HG02571 (cell line): ENCODE measurements at regions not wholly inside any gene's neighbourhood (a gene's known extent, or its start where the extent isn't known, plus 50 kb on each side); places are given as distances from the start of the nearest gene placed in this dataset.
A peak's percentile ranks its signal among the peaks of the same experiment; 100 is the strongest.
"Not testable (repeated sequence)": the region's sequence is repeated elsewhere in the genome, so short reads cannot be mapped to it uniquely, and the experiment has no call there.

Source experiments
- ATAC-seq: cut with Tn5 transposase; IDR thresholded peaks from one replicate; pipeline ENCODE4 v1.9.1; 2021; ENCODE audit warnings: mild to moderate bottlenecking, moderate library complexity; ENCODE audit not compliant: unreplicated experiment

DNA sequence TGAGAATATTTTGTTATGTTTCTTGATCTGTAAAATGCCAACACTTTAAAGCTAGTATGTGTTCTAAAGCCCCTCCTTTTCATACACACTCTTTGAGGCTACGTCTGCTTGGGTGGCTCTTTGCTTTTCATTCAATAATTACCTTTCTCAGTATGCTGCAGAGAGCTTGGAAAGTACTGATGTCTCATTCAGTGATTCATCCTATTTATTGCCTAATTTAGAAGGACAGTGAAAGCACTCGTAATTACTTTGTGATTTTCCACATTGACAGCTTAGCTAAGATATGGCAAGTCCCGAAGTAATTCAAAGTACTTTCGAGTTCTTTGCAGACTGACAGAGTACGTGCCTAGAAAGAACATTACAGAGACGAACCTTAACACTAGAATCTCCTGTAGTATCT is 57.2 kb downstream of the BMP15 start:
- ATAC-seq: no peak

DNA sequence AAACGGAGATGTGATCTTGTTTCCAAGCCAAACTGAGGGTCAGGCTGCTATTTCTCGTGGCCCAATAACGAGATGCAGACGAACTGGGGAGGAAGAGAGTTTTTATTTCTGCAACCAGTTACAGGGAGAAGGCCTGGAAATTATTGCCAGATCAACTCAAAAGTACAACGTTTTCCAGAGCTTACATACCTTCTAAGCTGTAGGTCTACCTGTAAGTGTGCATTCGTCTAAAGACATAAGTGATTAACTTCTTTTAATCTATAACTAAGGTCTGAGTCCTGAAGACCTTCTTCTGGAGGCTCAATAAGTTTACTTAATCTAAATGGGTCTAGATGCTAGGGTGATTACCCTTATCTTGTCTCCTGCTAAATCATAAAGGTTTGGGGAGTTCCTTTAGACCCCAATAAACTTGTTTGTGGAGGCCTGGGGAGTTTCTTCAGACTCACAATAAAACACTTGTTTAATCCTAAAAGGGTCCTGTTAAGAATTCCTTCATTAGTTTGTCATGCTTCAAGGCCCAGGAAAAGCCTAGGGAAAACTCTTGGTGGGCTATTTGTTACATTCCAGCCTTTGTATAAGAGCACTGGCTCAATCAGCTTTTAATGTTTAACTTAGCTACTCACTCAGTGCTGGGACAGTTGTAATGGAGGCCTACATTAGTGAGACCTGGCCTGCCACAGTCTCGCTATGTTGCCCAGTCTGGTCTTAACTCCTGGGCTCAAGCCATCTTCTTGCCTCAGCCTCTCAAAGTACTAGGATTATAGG is 58.5 kb downstream of the BMP15 start:
- not testable (repeated sequence) for ATAC-seq

DNA sequence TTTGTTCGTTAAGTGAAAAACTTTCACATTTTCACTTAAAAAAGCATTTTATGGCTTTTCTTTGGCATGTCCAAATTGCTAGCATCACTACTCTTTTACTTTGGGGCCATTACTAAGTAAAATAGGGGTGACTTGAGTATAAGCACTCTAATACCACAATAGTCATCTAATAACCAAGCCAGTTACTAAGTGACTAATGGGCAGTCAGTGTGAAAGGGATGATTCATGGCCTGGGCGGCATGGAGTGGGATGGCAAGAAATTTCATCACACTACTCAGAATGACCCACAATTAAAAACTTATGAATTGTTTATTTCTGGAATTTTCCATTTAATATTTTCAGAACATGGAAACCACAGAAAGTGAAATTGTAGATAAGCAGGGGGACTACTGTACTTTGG is 60.9 kb downstream of the BMP15 start:
- ATAC-seq: no peak

DNA sequence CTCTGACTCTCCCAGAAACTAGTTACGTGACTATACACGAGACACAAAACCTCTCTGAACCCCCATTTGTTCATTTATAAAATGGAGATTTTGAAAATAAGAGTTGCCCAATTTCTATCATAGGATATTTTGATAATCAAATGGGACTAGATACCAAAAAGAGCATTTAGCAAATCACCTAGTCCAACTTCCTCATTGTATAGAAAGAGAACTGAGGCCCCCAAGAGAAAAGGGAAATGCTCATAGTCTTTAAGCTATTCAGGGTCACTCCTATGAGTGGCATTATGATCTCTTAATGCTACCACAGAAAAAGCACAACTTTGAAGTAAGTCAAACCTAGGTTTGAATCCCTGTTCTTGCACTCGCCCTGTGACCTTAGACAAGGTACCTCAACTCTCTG is 62.7 kb downstream of the BMP15 start:
- ATAC-seq: no peak

DNA sequence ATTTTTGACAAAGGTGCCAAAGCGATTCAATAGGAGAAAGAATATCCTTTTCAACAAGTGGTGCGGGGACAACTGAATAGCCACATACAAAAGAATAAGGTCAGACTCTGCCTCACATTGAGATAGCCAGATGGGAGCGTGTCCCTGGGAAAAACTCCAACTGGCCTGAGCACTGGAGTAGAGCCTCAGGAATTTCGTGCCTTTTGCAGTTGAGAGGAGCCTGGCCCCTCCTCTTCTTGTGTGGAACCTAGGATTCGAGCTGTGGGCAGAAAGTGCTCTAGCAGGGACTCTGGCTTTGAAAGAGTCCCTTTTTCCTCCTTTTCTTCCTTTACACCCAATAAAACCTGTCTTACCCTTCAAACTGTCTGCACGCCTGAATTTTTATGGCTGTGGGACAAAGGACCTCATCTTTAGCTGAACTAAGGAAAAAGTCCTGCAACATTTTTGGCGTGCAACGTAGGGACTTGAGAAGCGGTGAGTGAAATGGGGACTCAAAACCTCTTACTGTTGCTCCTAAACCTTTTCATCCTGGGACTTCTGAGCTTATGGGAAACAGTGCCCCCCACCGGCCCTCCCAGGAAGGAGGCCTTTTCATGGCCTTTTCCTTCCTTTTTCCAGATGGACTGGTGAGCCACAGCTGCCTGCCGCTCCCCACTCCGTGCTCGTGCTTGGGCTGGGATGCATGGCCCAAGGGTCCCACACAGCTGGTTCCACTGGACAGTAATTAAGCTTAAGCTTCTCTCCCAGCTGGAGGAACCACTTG is 68.6 kb downstream of the BMP15 start:
- ATAC-seq: no peak

DNA sequence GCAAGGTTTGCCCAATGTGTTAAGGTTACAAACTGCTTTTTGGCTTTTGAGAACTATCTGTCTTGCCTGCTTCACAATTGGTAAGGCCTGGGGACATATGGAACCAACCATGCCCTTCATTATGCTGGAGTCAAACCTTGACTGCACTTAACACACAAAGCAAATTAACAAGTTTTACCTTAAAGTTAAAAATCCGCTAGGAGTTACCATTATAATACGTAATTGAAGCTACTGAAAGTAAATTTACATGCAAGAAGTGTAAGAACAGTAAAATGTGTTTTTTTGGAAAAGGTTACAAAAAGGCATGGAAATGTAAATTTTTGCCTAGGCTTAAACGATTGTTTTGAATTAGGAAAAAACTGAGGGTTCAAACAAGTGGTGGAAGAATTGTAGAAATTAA is 69.7 kb downstream of the BMP15 start:
- ATAC-seq: no peak

DNA sequence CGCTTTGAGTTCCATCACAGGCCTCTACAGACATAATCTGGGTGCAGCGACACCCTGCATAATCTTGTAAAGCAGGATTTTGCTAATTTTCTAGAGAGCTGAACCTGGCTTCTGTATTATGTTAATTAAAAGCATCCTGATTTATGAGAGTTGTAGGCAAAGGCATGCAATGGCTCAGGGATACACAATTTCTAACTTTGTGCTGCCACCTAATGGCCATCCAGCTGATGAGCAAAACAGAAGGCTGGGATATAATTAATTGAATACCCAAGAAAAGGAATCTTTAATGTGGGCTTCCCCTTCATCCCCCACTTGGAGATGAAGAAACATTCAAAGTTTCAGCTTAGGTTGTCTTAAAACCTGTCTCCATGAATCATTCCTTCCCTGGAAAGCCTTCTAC is 78.1 kb downstream of the BMP15 start:
- ATAC-seq: no peak

DNA sequence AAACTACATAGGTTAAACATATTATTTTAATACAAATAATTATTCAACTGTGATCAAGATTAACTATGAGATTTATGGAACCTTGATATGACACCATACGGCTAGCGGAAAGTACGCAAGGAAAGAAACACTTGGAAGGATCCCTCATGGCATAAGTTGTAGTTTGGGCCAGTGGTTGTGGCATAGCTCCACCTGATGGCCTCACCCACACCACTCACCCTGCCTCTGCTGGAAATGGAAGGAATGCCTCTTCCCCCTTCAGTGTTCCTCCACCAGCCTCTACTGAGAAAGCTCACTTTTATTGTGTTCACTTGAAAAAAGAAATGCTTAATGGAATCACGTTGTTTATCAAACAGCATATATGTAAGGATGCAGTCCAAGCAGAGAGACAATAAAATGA is 86.4 kb downstream of the BMP15 start:
- ATAC-seq: no peak

DNA sequence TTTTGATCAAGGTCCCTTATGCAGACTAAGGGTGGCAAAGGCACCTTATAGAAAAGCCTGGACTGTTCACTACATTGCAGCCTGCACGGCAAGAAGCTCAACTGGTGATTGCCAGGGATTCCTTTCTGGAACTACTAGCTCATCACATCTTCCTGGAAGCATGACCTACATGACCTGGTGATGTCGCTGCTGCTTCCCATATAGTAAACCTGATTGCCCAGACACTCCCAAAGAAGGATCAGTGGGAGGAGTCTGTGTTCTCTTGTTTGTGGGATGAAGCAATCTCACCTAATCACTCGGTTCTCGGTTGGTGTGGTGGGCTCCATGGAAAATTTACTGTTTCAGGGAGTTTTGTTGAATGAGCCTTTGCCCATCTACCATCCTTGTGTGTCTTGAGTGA is 89.8 kb downstream of the BMP15 start:
- ATAC-seq: not testable (repeated sequence)

DNA sequence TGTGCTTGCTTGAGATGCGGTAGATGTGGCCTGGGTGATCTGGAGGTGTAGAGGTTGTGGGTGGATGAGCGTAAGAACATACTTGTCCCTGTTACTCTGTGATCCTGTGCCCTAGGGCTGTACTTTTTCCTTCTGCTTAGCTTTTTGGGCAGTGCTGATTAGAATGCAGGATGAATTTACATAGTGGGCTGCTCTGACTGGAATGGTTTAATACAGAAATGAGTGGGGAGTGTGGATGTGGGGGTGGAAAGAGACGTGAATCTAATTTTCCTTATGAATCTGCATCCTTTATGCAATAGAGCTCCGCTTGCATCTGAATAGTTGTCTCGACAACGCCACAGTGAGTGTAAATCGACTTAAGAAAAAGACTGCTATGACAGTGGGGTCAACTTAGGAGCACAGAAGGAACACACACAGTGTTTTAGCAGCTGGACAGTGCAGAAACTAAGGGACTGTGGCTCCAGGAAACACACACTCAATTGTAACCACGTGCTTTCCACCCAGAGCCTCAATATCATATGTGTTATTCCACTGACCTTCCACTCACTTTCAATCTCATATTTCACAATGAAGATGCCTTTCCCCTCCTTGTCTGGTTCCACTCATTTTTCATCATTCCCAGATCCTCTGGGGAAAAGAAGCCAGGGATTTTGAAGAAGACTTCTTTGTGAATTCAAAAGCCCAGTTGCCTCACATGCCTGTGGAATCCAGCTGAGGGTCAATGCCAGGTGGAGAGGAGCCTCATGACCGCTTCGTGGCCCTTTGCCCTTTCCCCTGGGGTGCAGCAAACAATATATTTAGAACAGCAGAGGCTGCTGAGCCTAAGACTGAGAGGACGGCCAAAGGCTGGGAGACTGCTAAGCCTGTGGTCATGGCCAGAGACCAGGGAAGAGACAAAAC is 91.4 kb downstream of the BMP15 start:
- ATAC-seq: not testable (repeated sequence)

DNA sequence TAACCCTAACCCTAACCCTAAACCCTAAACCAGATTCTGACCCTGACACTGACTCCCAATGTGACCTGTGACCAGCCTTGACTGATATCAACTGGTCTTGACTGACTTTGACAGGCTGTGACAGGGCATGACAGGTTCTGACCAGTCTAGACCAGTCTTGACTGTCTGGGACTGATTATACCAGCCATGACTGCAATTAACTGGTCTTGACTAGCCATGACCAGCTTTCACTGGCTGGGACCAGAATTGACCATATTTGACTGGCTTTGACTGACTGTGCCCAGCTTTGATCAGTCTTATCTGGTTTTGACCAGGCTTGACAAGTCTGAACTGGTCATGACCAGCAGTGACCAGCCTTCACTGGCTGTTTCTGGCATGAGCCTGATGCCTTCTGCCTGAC is 95.5 kb downstream of the BMP15 start:
- ATAC-seq: no peak

DNA sequence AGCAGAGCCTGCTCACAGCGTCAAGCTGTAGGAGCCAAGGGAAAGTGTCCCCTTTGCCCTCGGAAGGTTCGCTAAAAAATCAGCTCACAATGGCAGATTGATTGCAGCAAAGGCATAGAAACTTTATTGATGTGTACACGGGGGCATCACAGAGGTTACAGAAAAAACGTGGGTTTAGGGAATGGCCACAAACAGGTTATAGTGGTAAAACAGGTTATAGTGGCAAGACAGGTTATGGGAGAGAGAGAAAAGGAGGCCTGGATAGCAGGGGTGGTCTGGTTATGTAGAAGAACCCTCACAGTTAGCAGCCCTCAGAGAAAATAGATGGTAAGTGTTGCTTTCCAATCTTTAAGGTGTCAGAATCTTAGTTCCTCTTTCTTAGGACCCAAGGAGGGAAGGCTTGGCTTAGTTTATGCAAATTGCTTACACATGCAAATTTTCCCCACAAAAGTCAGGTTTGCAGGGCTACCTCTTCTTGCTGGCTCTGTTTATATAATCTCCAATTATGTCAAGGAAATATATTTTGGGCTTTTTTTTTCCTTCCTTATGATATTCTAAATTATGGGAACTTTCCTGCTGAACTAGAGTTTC is 113.7 kb downstream of the BMP15 start:
- no peak for ATAC-seq

DNA sequence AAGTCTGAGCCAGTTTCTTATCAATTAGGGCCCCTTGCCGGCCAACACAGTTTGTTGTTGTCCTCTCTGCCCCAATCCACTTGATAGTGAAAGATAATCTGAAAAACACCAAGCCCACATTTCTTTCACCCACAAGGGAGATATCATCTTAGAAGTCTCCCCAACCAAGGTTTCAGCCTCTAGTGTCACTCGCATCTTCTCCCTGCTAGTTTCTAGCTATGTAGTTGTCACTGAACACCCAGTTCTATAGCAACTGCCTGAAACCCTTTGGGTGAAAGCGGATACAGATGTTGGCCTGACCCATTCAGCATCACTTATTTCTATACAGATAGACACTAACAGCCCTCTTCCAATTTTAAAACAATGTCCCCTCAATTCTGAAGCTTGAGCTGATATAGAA is 116.3 kb downstream of the BMP15 start:
- no peak for ATAC-seq

DNA sequence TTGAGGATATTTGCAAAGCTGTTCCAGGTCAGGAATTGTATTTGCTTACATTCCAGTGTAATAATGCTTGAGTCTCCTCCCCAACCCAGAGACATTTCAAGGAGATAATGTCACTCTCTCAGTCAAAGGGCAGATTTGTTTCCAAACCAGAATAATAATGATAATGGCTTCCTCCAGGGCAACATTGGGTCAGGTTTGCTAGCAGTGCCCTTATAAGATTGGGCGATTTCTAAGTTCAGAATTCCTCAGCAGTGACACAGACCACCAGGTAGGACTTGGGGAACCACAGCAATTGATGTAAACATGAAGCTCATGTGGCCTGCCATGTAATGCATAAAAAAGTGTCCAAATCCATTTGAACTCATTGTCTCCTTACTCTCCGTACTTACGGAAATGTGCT is 125.2 kb downstream of the BMP15 start:
- no peak for ATAC-seq

DNA sequence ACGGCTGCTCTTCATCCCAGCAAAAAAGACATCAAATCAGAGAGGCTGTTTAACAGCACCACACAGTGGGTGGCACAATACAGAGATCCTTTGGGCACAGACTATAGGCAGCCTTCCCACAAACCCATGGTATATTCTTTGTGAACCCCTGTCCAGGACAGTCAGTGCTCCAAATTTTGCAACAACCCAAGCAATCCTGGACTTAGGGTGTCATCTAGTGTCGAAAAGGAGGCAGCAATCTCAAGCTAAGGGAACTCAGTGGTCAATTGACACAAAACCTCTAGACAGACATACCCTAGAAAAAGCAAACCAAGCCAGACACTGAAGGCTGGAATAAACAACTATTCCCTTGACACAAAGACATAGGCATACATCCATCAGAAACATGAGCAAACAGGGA is 137.4 kb downstream of the BMP15 start:
- no peak for ATAC-seq

DNA sequence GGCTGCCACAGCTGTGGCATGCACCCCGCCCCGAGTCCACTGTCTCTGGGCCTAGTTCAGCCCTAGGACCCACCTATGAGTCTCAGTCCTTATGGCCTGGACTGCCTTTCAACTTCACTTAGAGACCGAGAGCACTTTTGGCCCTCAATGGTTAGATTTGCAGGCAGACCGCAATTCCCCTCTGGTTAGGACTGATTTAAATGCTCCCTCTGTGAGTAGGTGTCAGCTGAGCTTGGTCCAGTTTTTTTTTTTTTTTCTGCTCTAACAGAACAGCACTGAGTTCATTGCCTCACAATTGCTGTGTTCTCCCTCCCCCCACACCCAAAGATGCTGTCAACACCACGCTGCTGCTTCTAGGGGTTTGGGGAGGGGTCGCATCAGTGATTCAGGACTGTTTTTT is 143.2 kb downstream of the BMP15 start:
- no peak for ATAC-seq

DNA sequence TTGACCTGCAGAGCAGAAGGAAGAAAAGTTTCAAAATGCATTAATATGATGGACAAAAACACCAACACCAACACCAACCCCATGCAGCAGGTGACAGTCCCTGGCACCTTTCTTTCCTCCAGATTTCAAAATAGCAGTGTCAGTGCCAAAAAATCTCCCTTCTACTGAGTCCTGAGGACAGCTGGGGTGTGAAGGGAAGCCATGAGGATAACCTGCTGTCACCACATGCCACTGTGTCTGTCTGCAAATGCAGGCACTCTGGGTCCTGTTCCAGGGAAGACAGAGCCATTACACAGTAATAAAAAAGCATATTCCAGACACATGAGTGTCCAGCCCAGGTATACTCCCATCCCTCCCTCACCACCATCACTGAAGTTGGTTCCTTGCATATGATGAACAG is 187.5 kb downstream of the BMP15 start:
- no peak for ATAC-seq

DNA sequence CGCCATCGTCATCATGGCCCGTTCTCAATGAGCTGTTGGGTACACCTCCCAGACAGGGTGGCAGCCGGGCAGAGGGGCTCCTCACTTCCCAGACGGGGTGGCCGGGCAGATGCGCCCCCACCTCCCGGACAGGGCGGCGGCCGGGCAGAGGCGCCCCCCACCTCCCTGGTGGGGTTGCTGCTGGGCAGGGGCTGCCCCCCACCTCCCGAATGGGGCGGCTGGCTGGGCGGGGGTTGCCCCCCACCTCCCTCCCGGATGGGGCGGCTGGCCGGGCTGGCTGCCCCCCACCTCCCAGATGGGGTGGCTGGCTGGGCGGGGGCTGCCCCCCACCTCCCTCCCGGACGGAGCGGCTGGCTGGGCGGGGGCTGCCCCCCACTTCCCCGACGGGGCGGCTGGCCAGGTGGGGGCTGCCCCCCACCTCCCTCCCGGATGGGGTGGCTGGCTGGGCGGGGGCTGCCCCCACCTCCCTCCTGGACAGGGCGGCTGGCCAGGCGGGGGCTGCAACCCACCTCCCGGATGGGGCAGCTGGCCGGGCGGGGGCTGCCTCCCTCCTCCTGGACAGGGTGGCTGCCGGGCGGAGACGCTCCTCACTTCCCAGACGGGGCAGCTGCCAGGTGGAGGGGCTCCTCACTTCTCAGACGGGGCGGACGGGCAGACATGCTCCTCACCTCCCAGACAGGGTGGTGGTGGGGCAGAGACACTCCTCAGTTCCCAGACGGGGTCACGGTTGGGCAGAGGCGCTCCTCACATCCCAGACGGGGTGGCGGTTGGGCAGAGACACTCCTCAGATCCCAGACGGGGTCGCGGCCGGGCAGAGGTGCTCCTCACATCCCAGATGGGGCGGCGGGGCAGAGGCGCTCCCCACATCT is 208.8 kb downstream of the BMP15 start:
- ATAC-seq: not testable (repeated sequence)

DNA sequence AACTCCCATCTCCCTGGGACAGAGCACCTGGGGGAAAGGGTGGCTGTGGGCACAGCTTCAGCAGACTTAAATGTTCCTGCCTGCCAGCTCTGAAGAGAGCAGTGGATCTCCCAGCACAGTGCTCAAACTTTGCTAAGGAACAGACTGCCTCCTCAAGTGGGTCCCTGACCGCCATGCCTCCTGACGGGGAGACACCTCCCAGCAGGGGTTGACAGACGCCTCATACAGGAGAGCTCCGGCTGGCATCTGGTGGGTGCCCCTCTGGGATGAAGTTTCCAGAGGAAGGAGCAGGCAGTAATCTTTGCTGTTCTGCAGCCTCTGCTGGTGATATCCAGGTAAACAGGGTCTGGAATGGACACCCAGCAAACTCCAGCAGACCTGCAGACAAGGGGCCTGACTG is 206.9 kb upstream of the NUDT10 start:
- ATAC-seq: not testable (repeated sequence)

DNA sequence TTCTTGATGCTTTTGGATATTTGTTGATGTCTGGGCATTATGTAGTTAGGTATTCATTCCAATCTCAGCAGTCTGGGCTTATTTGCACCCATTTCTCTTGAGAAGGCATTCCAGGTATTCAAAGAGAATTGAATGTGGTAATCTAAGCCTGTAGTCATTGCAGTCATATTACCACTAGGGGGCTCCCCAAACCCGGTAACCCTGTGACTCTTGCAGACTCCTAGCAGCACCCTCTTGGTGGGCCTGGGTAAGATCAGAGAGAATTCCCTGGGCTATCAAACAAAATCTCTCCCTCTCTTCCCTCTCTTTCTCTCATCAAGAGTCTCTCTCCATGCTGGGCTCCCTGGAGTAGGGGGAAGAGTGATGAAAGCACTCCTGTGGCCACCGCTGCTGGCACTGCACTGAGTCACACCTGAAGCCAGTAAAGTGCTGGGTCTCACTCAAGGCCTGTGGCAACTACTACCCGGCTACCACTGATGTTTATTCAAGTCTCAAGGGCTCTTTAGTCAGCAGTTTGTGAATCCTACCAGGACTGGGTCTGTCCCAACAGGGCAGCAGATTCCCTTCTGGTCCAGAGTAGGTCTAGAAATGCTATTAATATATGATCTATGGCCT is 187.7 kb upstream of the NUDT10 start:
- ATAC-seq: peak; percentile 65
